AG10803 (cell line): ENCODE measurements at regions not wholly inside any gene's neighbourhood (a gene's known extent, or its start where the extent isn't known, plus 50 kb on each side); places are given as distances from the start of the nearest gene placed in this dataset.

Experiments
- DNase-seq: peaks from one replicate; pipeline ENCODE4 v3.0.0; 2010; ENCODE audit warnings: low read depth
- H3K4me3 ChIP-seq: 2 replicates; pipeline ENCODE4 v1.5.1; 2011; ENCODE audit warnings: mild to moderate bottlenecking, low read length, control low read depth
- CTCF ChIP-seq: conservative IDR thresholded peaks from 2 replicates; pipeline ENCODE4 v1.5.1; 2011; ENCODE audit warnings: mild to moderate bottlenecking, low read length, control low read depth, inconsistent platforms

- H3K4me3 ChIP-seq, result no peak overlapping the region
- TF ChIP-seq CTCF, result no peak
- DNase-seq, result no peak
These were observed 728.5 kb upstream of the MARCKS start for GRCh38 chr6:113128661-113129060.

- DNase-seq, result no peak
- no peak overlapping the region for H3K4me3 ChIP-seq
- no peak for TF ChIP-seq CTCF
These were observed 727.2 kb upstream of the MARCKS start for GRCh38 chr6:113129991-113130390.

GRCh38 chr6:113137426-113137825, 719.7 kb upstream of the MARCKS start:
- H3K4me3 ChIP-seq, result no peak overlapping the region
- TF ChIP-seq CTCF, result no peak
- DNase-seq, result no peak

- no peak for DNase-seq
- no peak overlapping the region for H3K4me3 ChIP-seq
- TF ChIP-seq CTCF, result no peak
These were observed 716.4 kb upstream of the MARCKS start for GRCh38 chr6:113140721-113141120.

GRCh38 chr6:113141901-113142300, 715.2 kb upstream of the MARCKS start:
- no peak overlapping the region for H3K4me3 ChIP-seq
- no peak for TF ChIP-seq CTCF
- DNase-seq, result no peak

- DNase-seq, result no peak
- no peak for TF ChIP-seq CTCF
- H3K4me3 ChIP-seq, result no peak overlapping the region
These were observed 714.4 kb upstream of the MARCKS start for GRCh38 chr6:113142671-113143174.

GRCh38 chr6:113143206-113143605, 713.9 kb upstream of the MARCKS start:
- no peak for TF ChIP-seq CTCF
- DNase-seq, result no peak
- no peak overlapping the region for H3K4me3 ChIP-seq
